ENCODE measurements at regions not wholly inside any gene's neighbourhood (a gene's known extent, or its start where the extent isn't known, plus 50 kb on each side); places are given as distances from the start of the nearest gene placed in this dataset.

DNA sequence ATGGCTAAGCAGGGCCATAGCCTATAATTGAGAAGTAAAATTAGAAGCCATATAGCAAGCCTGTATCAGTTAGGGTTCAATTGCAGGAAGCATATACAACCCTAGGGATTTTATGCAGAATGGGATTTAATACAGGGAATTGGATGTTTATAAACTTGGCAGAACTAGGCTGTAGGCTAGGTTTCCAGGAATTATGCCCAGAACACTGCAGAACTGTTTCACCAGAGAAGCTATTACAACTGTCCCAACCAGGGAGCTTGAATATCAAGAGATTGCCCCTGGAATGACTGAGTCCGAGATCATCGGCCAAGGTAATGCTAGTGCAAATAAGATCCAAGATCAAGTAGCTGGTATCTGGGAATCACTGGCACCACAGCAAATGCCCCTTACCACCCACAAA lies 64.0 kb downstream of the PRR15 start:
- Histone ChIP-seq H3K4me1 (ENCODE audit: control insufficient read depth in 1 of 2, insufficient read depth in 2 of 2, low read length in 2 of 2) (peaks cover 3 to 14% of the 10 kb centered on the region in 2 experiments; a peak in 3 of 4 replicates), H3K9ac (ENCODE audit: low read length) (no peak overlapping the region), H3K9me2 (ENCODE audit: insufficient read depth) (no peaks in the 10 kb centered on the region), H3K27me3 (ENCODE audit: insufficient read depth, low read length) (no peaks in the 10 kb centered on the region), H4K20me1 (ENCODE audit: insufficient read depth) (no peaks in the 10 kb centered on the region), H3K27ac (ENCODE audit: low read depth, low read length) (no peak overlapping the region), H3K4me2 (ENCODE audit: low read length) (no peak overlapping the region), H3K79me2 (ENCODE audit: insufficient read depth, low read length) (no peaks in the 10 kb centered on the region), H3K9me3 (ENCODE audit: control insufficient read depth in 1 of 2, insufficient read depth in 1 of 2, low read depth in 1 of 2, low read length in 2 of 2) (no peaks in the 10 kb centered on the region), H3K36me3 (ENCODE audit: control insufficient read depth in 1 of 2, insufficient read depth in 2 of 2, low read length in 2 of 2) (no peaks in the 10 kb centered on the region), H2AFZ (ENCODE audit: low read depth, low read length, poor library complexity, severe bottlenecking) (no peak overlapping the region), H3K4me3 (replicated peaks in 1 of 2; ENCODE audit: low read depth in 1 of 2, low read length in 2 of 2) (no peak overlapping the region)
- no peak for DNase-seq (ENCODE audit: low read depth, low spot score)
- RAD21 ChIA-PET (ENCODE audit: low non-redundant PET in 1 of 2, low total read pairs in 2 of 2, uncharacterized antibody in 2 of 2, unreplicated experiment in 2 of 2) = no interaction called here
- CTCF ChIA-PET = no interaction called here
- TF ChIP-seq CBX3 (IDR thresholded peaks at IDR 0.05; ENCODE audit: low read depth) (no peak), POLR2A (IDR thresholded peaks at IDR 0.05; ENCODE audit: borderline replicate concordance, extremely low read depth, insufficient read depth, insufficient read length) (no peak)
- TF ChIP-seq, protein P1, sequence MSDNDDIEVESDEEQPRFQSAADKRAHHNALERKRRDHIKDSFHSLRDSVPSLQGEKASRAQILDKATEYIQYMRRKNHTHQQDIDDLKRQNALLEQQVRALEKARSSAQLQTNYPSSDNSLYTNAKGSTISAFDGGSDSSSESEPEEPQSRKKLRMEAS (IDR thresholded peaks at IDR 0.05) = no peak
- TF ChIP-seq, protein P2, sequence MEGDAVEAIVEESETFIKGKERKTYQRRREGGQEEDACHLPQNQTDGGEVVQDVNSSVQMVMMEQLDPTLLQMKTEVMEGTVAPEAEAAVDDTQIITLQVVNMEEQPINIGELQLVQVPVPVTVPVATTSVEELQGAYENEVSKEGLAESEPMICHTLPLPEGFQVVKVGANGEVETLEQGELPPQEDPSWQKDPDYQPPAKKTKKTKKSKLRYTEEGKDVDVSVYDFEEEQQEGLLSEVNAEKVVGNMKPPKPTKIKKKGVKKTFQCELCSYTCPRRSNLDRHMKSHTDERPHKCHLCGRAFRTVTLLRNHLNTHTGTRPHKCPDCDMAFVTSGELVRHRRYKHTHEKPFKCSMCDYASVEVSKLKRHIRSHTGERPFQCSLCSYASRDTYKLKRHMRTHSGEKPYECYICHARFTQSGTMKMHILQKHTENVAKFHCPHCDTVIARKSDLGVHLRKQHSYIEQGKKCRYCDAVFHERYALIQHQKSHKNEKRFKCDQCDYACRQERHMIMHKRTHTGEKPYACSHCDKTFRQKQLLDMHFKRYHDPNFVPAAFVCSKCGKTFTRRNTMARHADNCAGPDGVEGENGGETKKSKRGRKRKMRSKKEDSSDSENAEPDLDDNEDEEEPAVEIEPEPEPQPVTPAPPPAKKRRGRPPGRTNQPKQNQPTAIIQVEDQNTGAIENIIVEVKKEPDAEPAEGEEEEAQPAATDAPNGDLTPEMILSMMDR (IDR thresholded peaks at IDR 0.05 in 2 of 3, conservative IDR thresholded peaks at IDR 0.05 in 1 of 3; ENCODE audit: borderline replicate concordance in 1 of 3, insufficient read depth in 1 of 3, low read depth in 2 of 3, low read length in 2 of 3) = no peak
- intact Hi-C loops (cut with micrococcal nuclease) = no loop called here
- ATAC-seq = no peak
- BruUV-seq (replicated peaks) = no TSS peak
- POLR2A ChIA-PET = no interaction called here

DNA sequence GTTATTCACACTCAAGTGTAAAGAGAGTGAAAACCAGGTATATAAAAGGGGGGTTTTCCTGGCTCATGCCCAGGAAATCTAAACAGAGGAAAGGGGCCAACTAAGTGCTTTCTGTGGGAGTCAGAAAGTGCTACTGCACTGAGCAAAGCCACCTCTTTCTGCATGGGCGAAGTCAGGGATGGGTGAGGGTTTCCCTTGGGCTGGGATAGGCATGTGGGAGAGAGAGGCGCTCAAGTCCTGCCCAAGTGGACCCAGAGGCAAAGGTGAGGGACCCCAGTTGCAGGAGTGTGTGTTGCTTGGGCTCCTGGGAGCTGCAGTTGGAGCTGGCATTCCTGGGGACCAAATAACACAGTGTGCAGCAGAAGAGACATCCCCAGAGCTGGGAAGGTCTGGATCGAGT lies 65.9 kb downstream of the PRR15 start:
- RAD21 ChIA-PET (ENCODE audit: low non-redundant PET in 1 of 2, low total read pairs in 2 of 2, uncharacterized antibody in 2 of 2, unreplicated experiment in 2 of 2) = no interaction called here
- Histone ChIP-seq H4K20me1 (ENCODE audit: insufficient read depth) (no peaks in the 10 kb centered on the region), H3K79me2 (ENCODE audit: insufficient read depth, low read length) (no peaks in the 10 kb centered on the region), H3K4me3 (replicated peaks in 1 of 2; ENCODE audit: low read depth in 1 of 2, low read length in 2 of 2) (no peak overlapping the region), H3K4me1 (ENCODE audit: control insufficient read depth in 1 of 2, insufficient read depth in 2 of 2, low read length in 2 of 2) (no peaks in the 10 kb centered on the region), H3K4me2 (ENCODE audit: low read length) (no peak overlapping the region), H3K36me3 (ENCODE audit: control insufficient read depth in 1 of 2, insufficient read depth in 2 of 2, low read length in 2 of 2) (no peaks in the 10 kb centered on the region), H3K27me3 (ENCODE audit: insufficient read depth, low read length) (no peaks in the 10 kb centered on the region), H3K9me2 (ENCODE audit: insufficient read depth) (no peaks in the 10 kb centered on the region), H3K9me3 (ENCODE audit: control insufficient read depth in 1 of 2, insufficient read depth in 1 of 2, low read depth in 1 of 2, low read length in 2 of 2) (no peaks in the 10 kb centered on the region), H3K9ac (ENCODE audit: low read length) (no peak overlapping the region), H2AFZ (ENCODE audit: low read depth, low read length, poor library complexity, severe bottlenecking) (no peak overlapping the region), H3K27ac (ENCODE audit: low read depth, low read length) (no peak overlapping the region)
- intact Hi-C loops (cut with micrococcal nuclease) = no loop called here
- BruUV-seq (replicated peaks) = no TSS peak
- POLR2A ChIA-PET = no interaction called here
- ATAC-seq (no peak), DNase-seq (ENCODE audit: low read depth, low spot score) (no peak)
- CTCF ChIA-PET = no interaction called here
- no peak for TF ChIP-seq SIN3A (IDR thresholded peaks at IDR 0.05; ENCODE audit: low read depth)
- TF ChIP-seq TCF7L2 (IDR thresholded peaks at IDR 0.05; ENCODE audit: borderline replicate concordance, extremely low read depth, insufficient read depth, insufficient read length) = no peak
- TF ChIP-seq, protein P3, sequence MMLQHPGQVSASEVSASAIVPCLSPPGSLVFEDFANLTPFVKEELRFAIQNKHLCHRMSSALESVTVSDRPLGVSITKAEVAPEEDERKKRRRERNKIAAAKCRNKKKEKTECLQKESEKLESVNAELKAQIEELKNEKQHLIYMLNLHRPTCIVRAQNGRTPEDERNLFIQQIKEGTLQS (IDR thresholded peaks at IDR 0.05) = no peak
- TF ChIP-seq, protein P2 (IDR thresholded peaks at IDR 0.05 in 2 of 3, conservative IDR thresholded peaks at IDR 0.05 in 1 of 3; ENCODE audit: borderline replicate concordance in 1 of 3, insufficient read depth in 1 of 3, low read depth in 2 of 3, low read length in 2 of 3) = no peak
- TF ChIP-seq CEBPB (IDR thresholded peaks at IDR 0.05; ENCODE audit: low read depth) = no peak
- TF ChIP-seq ELF1 (IDR thresholded peaks at IDR 0.05; ENCODE audit: borderline replicate concordance, low read depth) = no peak
- TF ChIP-seq JUND (IDR thresholded peaks at IDR 0.05) = no peak
- TF ChIP-seq EGR1 (IDR thresholded peaks at IDR 0.05; ENCODE audit: low read depth) = no peak
- TF ChIP-seq ZNF274 (IDR thresholded peaks at IDR 0.05; ENCODE audit: low read depth, low read length) = no peak
- TF ChIP-seq, protein P4, sequence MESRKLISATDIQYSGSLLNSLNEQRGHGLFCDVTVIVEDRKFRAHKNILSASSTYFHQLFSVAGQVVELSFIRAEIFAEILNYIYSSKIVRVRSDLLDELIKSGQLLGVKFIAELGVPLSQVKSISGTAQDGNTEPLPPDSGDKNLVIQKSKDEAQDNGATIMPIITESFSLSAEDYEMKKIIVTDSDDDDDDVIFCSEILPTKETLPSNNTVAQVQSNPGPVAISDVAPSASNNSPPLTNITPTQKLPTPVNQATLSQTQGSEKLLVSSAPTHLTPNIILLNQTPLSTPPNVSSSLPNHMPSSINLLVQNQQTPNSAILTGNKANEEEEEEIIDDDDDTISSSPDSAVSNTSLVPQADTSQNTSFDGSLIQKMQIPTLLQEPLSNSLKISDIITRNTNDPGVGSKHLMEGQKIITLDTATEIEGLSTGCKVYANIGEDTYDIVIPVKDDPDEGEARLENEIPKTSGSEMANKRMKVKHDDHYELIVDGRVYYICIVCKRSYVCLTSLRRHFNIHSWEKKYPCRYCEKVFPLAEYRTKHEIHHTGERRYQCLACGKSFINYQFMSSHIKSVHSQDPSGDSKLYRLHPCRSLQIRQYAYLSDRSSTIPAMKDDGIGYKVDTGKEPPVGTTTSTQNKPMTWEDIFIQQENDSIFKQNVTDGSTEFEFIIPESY (IDR thresholded peaks at IDR 0.05; ENCODE audit: extremely low read depth, insufficient replicate concordance, low read length) = no peak
